Esophagus muscularis mucosa (tissue), 3 donors: ENCODE measurements at regions not wholly inside any gene's neighbourhood (a gene's known extent, or its start where the extent isn't known, plus 50 kb on each side); places are given as distances from the start of the nearest gene placed in this dataset.

ENCODE experiments used
- EP300 ChIP-seq: sonication (generic); formaldehyde crosslinking; IDR thresholded peaks from one replicate; pipeline ENCODE4 v1.6.1; 2017; ENCODE audit warnings: antibody characterized with exemption
- TF ChIP-seq, protein P1 (sequence below), 3 experiments: fragments of 200-600 bp in 2 of 3; fragments of 450-650 bp in 1 of 3; sonication (generic) in 2 of 3; IDR thresholded peaks; one replicate each; pipeline ENCODE4 v1.5.1; 2017 to 2019; ENCODE audit warnings: antibody characterized with exemption in 3 of 3, mild to moderate bottlenecking in 2 of 3, moderate library complexity in 1 of 3

DNA sequence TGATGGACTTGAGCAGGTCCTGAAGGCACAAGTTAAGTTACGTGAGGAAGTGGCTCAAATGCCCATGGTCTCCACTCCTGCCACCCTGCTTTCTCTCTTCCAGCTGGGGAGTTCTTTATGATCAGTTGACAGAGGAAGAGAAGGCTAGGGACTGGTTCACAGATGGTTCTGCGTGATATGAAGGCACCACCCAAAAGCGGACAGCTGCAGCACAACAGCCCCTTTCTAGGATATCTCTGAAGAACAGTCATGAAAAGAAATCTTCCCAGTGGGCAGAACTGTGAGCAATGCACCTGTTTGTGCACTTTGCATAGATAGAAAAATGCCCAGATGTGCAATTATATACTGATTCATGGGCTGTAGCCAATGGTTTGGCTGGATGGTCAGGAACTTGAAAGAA is 162.4 kb upstream of the FSCB start:
- TF ChIP-seq, protein P1, sequence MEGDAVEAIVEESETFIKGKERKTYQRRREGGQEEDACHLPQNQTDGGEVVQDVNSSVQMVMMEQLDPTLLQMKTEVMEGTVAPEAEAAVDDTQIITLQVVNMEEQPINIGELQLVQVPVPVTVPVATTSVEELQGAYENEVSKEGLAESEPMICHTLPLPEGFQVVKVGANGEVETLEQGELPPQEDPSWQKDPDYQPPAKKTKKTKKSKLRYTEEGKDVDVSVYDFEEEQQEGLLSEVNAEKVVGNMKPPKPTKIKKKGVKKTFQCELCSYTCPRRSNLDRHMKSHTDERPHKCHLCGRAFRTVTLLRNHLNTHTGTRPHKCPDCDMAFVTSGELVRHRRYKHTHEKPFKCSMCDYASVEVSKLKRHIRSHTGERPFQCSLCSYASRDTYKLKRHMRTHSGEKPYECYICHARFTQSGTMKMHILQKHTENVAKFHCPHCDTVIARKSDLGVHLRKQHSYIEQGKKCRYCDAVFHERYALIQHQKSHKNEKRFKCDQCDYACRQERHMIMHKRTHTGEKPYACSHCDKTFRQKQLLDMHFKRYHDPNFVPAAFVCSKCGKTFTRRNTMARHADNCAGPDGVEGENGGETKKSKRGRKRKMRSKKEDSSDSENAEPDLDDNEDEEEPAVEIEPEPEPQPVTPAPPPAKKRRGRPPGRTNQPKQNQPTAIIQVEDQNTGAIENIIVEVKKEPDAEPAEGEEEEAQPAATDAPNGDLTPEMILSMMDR (IDR thresholded peaks at IDR 0.05), result no peak
- TF ChIP-seq EP300, result no peak
